Fibroblast of skin of left biceps (primary cell): ENCODE measurements at regions not wholly inside any gene's neighbourhood (a gene's known extent, or its start where the extent isn't known, plus 50 kb on each side); places are given as distances from the start of the nearest gene placed in this dataset.

ENCODE experiments used
- DNase-seq, 2 experiments: peaks; one replicate each; pipeline ENCODE4 v3.0.0-alpha.2; 2013; ENCODE audit warnings: low read depth in 2 of 2

DNA sequence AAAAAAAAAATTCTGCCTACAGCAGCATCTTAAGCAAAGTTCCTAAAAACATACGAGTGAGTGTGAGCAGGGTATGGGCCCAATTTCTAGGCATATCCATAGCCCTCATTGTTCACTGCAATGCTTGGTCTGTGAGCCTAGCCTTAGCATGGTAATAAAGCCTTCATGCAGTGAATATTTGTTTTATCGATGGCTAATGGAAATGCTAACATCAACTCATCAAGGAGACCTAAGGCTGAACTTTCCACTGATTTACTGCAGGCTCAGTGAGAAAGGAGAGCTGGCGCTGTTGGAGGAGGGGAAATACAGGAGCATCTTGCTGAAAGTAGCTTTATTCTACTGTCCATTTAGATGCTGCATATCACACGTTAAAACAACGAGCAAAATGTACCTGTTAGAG lies 139.6 kb upstream of the DTNBP1 start:
- no peak for DNase-seq

DNA sequence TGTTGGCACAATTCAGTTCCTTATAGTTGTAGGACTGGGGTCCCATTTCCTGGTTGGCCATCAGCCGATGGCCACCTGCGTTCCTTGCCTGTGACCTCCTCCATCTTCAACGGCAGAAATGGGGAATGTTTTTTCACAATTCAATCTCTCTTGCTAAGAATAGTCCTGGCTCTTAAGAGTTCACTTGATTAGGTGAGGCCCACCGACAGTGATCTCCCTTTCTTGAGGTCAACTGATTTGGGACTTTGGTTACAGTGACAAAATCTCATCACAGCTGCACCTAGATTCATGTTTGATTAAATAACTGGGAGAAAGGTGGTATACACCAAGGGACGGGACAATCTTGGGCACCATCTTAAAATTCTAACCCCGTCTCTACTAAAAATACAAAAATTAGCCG lies 139.1 kb upstream of the DTNBP1 start:
- no peak for DNase-seq

DNA sequence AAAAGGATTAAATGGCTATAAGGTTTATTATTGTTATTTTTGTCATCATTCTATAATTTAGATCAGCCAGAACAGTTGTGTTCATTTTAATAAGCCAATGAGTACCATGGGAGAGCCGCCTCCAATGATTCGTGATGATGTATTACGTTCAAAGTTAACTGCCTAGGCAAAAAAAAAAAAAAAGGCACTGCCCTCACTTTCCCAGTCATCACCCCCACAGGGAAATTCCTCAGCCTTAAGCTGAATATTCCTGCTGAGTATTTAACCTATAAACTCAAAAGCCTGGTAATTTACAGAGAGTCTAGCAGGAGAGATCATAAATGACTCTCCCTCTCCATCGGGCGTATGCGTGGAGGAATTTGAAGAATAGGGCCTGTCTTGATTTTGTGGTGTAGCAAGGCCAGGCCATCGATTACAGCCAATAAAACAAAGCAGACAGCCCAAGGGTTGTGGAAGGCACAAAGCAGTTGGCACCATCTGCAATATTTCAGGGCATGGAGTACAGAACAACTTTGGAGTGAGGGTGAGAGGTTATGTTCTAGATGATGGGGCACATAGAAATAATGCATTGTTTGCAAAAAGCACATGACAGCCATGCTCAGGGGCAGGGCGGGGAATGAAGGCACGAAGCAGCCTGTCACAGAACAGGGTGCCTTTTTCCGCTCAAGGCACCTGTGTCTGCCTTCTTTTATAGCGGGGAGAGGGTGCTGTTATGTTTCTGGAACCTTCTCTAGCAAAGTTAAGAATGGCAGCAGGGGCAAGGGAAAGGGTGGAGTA lies 138.2 kb upstream of the DTNBP1 start:
- no peak for DNase-seq

DNA sequence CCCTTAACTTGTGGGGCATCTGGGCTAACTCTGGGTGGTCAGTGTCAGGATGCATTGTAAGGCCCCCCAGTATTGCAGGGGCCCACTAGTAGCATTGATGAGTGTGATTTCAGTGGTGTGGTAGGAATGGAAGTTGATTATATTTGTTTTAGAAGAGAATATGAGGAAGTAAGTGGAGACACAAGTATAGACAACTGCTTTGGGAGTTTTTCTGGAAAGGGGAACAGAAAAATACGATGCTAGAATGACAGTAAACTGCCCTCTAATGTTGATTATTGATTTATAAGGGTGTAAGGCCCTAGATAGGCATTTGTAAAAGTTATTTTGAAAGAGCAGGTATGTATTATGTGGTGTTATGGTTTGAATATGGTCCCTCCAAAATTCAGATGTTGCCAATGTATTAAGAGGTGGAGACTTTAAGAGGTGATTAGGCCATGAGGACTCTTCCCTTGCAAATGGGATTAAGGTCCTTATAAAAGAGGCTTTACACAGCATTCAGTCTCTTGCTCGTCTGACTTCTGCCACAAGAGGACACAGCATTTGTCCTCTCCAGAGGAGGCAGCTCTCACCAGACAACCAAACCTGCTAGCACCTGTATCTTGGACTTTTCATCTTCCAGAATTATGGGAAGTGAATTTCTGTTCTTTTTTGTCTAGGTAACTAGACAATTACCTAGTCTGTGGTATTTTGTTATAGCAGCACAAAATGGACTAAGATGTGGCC lies 135.9 kb upstream of the DTNBP1 start:
- no peak for DNase-seq

DNA sequence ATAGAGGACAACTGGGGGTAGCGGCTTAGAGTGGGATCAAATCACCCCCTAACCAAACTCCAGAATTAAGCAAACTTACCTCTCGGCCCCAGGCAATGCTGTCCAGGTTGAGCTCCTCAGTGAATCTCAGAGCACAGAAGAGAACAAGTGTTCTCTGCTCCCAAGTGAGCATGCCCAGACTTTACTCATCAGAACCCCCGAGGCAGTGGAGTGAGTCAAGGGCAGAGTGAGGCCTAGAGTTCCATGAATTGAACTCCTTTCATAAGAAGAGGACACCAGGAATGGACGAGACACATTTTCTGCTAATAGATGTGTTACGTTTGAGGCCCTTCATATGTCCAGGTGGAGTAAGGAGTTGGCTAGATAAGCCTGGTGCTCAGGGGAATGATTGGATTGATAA lies 134.0 kb upstream of the DTNBP1 start:
- DNase-seq: no peak

DNA sequence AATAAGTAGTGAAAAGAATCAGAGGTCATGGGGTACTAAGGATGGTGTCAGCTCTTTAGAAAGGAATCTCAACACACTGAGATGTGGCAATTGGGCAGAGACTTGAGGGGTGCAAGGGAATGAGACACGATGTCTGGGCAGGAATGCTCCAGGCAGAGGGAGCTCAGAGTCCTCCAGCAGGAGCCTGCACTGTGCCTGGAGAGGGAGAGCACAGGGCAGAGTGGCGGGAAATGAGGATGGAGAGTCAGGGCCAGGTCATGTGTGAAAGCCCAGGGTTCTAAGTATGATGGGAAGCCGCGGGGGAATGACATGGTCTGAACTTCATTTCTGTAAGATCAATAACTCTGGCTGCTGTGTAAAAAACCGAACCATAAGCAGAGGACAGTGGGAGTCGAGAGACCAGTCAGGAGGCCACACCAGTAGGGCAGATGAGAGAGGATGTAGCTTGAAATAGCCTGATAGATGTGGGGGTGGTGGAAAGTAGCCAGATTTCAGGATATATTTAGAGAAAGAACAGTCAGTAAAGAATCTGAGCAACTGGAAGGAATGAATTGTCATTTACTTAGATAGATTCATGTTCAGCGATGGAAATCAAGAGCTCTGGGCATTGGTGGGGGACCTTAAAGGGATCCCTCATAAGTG lies 133.4 kb upstream of the DTNBP1 start:
- DNase-seq: no peak

DNA sequence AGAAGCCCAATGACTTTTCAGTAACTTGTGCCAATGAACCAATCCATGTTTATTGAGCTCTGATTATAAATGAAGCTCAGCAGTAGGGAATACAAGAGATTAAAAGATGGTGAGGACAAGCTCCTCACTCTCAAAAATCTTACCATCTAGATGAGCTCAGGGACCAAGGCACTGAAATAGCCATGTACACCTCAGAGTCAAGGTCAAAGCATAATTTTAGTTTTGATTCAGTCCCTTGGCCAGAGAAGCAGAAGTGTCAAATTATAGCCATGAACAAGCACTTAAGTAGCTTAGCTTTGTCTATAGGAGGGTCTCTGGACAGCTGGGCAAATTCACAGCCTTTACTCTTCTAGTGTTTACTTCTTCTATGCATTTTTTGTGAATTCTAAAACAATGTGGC lies 131.0 kb upstream of the DTNBP1 start:
- DNase-seq: no peak

DNA sequence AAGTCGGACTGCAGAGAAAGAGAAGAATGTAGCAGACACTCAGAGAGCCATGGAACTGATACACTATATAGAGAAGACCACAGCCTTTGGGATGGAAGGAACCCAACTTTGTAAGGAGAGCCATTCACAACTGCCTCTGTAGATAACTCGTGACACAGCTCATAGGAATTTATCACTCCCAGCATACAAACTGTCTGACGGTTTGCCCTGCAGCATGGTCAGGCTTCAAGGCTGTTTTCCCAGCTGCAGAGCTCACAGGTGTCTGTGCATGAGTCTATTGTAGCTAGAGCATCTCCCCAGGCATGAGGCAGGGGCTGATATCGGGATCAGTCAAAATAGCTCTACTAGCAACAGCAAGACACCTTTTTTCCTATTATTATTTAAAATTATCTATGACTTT lies 130.5 kb upstream of the DTNBP1 start:
- peak; percentile 54 to 55 for DNase-seq

DNA sequence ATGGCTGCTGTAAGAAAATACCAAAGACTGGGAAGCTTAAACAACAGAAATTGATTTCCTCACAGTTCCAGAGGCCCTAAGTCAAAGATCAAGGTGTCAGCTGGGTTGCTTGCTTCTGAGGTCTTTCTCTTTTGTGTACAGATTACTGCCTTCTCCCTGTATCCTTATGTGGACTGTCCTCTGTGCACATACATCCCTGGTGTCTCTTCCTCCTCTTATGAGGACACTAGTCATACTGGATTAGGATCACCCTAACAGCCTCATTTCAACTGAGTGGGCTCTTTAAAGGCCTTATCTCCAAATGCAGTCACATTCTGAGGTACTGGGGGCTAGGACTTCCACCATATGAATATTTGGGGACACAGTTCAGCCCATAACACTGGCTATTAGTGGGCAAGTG lies 130.0 kb upstream of the DTNBP1 start:
- DNase-seq: no peak

DNA sequence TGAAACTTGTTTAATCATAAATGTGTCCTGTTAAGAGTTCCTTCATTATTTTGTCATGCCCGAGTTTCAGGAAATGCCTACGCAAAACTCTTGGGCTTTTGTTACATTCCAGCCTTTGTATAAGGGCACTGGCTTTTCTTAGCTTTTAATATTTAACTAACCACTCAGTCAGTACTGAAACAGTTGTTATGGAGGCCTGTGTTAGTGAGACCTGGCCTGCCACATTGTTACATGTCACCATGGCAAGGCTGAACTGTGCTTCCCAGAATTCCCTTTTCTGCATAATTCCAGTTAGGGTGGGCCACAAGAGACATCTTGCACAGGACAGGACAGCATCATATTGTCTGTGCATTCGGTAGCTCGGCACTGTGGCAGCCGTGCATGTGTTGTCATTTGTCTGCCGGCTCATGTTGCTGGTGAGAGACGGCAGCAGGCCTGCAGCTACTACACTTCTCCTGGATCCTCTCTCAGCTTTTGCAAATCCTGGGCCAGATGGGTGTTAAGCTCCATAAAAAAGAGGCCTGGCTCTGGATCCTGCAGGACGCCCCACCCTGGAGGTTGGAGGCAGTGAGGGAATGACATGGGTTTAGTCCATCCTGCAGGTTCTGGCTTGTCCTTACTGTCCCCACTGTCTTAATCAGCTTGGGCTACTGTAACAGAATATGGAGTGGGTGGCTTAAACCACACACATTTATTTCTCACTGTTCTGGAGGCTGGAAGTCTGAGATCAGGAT lies 128.8 kb upstream of the DTNBP1 start:
- no peak for DNase-seq

DNA sequence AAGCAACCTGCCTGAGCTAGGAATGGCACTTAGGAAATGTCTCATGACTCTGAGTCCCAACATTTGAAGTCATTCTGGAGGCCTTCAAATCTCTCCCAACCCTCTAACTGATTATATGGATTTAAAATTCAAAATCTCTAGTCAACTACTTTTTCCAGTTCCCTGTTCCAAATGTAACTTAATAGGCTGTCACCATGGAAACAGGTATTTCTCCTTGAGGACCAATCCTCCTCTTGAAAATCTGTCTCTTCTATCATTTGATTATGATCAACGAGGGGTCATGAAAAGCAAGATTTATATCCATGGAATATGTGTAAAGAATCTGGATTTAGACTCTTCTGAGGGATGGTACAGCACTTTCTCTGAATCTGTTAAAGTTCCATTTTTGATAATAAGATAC lies 127.3 kb upstream of the DTNBP1 start:
- no peak for DNase-seq

DNA sequence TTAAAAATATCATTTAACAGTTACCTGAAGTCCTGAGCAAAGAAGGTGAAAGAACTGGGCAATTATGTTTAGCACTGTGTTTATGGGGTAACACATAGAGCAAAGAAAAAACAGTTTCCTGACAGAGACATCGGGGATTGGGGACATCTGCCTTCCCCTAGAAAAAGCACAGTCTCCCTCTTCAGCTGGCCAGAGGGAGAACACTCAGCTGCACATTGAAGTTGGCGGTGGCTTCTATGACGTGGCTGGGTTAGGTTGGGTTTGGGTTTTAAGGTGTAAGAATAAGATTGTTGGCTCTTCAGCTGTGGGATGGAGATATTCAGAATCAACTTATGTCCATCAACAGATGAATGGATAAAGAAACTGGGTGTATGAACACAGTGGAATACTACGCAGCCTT lies 124.0 kb upstream of the DTNBP1 start:
- no peak for DNase-seq

DNA sequence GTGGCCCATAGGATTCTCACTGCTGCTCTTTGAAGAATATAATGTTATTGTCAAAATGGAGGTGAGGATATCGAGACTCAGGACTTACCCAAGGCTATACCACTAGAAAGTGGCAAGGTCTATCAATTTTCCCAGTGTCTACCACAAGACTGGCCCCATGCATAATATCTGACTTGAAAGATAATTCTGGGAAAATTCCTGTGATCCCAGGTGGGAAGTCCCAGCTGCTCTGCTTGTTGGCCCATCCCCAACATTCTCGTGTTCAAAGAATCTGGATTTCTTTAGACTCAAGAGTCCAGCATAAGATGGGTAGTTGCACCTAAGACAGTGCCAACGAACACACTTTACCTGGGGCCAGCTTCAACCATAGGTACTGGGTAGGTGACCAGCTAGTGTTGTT lies 120.7 kb upstream of the DTNBP1 start:
- DNase-seq: no peak

DNA sequence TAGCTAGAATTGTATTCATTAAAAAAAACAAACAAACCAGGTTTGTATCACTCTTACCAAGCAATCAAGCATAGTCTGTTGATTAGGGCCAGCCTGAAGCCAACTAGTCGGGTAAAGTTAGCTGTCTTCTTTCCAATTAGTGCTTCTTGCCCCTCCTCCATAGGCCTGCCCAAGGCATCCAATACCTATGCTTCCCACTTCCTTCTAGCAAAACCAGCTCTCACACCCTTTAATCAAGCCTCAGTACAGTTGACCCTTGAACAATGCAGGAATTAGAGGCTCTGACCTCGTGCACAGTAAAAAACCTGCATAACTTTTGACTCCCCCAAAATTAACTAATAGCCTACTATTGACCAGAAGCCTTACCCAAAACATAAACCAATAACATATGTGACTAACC lies 119.1 kb upstream of the DTNBP1 start:
- no peak for DNase-seq

DNA sequence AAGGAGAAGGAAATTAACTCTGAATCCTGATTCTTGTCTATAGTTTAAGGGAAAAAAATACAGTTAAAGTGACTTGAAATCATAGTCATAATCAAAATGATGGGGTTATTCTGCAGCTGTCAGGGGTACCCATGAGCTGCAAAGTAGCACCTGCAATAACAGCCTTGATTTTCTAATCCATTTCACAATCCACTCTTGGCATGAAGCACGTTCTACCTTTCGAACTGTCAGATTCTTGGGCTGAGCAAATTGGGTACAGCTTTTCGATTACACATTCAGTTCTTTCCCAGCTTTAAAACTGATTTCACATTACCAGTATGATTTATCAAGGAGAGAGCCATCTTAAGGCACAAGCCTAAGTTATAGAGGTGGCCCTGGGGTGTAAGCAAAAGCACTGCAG lies 118.5 kb upstream of the DTNBP1 start:
- DNase-seq: no peak

DNA sequence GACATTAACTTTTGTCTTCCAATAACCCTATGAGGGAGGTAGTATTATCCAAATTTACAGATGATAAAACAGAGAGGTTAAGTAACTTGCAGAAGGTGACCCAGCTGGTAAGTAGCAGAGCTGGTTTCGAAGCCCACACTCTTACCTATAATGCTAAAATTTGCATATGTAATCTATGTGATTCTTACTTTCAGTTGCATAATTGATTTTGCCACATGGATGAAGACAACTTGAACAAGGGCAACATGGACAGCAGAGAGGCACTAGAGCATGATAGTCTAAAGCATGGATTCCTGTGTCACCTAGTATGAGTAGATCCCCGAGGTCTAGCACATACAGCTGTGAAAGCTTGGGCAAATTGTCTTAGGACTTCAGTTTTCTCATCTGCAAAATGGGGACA lies 117.6 kb upstream of the DTNBP1 start:
- DNase-seq: no peak

DNA sequence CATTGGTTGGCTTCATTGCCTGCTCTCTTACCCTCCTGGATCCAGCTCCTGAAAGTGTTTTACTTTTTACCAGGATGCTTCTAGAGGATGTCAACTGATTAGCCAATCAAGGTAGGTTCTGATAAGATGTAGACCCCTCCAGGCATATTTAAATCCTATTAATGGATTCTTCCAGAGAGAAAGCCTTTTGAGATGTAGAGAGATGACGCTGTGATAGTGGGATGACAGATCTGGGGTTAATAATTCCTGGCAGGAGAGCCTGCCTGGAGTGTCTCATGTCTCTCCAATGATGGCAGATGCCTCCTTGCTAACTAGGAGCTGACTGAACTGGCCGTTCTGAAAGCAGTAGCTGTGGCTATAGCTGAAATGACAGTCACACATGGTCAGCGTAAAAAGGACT lies 116.9 kb upstream of the DTNBP1 start:
- DNase-seq: no peak

DNA sequence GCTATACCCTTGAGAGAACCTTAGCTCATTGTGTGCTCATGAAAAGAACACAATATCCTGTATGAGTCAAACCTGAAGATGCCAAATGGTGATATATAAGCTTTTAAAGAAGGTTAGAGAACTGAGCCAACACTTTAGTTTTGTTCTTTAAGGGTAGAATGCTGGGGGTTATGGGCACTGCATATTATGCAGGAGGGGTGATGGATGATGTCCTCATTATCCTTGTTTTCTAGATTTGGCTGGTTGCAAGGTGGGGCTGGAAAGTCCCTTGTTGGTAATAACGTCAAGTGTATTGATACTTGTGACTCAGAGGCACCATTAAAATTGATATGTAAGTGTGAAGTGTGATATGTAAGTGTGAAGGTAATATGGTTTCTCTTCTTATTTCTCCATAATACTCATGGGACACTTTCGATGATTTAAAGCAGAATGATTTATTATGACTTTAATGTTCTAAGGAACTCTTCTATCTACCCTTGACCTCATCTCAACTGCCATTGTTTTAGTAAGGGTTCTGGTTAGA lies 113.7 kb upstream of the DTNBP1 start:
- DNase-seq: no peak

DNA sequence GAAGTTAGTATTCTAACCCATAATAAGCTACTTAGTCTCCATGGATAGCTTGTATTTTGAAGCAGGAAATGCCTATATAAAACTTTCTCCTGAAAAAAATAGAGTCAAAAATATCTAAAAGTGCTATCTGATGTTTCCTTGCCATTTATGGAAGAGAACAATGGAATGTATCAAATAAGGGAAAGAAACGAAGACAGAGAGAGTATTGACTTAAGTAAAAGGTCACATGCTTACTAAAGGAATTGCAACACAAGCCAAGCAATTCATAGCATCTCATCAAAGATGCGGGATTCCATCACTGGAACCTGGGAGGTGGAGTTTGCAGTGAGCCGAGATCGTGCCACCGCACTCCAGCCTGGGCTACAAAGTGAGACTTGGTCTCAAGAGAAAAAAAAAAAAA lies 112.9 kb upstream of the DTNBP1 start:
- DNase-seq: no peak

DNA sequence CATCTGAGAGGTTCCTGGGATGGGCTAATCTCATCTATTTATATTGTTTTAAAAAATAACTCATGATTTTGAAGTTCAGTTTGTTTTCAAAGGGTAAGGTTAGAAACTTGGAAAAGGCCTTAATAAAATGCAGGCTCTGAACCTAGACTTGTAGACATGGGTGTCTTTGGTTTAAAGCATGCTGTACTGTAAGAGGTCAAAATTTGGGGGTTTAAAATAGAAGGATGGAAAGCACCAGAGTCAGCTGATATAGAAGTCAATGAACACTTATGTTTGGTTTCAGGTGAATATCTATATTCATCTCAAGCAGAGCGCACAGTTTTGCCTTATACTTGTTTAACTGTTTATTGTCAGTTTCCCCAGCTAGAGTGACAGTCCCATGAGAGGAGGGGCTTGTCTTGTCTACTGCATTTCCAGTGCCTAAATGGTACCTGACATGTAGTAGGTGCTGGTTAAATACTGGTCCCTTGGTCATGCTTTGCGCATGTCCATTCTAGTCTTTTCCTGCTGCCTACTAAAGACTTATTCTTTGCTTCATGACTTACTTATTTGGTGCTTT lies 112.3 kb upstream of the DTNBP1 start:
- no peak for DNase-seq

DNA sequence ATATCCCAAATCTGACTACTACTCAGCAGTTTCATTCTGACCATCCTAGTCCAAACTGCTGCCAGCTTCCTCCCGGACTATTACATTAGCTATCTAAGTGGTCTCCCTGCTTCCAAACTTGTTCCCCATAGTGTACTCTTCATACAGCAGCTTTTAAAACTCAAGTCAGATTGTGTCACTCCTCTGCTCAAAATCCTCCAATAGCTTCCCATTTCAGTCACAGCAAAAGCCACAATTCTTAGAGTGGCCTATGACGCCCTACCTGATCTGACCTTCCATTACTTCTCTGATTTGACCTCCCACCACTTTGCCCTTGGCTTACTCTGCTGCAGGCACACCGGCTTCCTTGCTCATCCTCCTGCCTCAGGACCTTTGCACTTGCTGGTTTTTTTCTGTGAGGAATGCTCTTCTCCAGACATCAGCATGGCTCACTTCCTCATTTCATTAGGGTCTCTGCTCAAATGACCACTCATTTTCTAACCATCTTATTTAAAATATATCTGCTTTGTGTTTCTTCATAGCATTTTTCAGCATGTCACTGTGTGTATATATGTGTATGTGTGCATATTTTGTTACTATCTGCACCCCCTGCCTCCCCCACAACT lies 111.1 kb upstream of the DTNBP1 start:
- DNase-seq: no peak
